B cell (primary cell): ENCODE measurements at regions not wholly inside any gene's neighbourhood (a gene's known extent, or its start where the extent isn't known, plus 50 kb on each side); places are given as distances from the start of the nearest gene placed in this dataset.

ENCODE experiments used
- ATAC-seq: fragments of 200-7000 bp; cut with Tn5 transposase; one replicate; pipeline ENCODE4 v1.10.0; 2021; ENCODE audit warnings: low read depth, mild to moderate bottlenecking, moderate number of reproducible peaks, moderate library complexity
- CTCF ChIA-PET: fragments of 350-600 bp; sonication (Branson Sonifier 250); formaldehyde crosslinking; loops from one replicate; lab custom pipeline; 2021; ENCODE audit warnings: antibody characterized with exemption, inconsistent platforms; lab: Charles Lee
- POLR2A ChIA-PET: fragments of 350-600 bp; sonication (Branson Sonifier 250); formaldehyde crosslinking; loops from one replicate; lab custom pipeline; 2021; ENCODE audit warnings: antibody characterized with exemption; lab: Charles Lee
- DNase-seq: peaks from one replicate; pipeline ENCODE4 v3.0.0; 2013
- H2AFZ ChIP-seq: 2 replicates; pipeline ENCODE4 v1.6.1; 2012; ENCODE audit warnings: mild to moderate bottlenecking, low read depth, low read length; ENCODE audit not compliant: insufficient read depth, poor library complexity, severe bottlenecking
- H3K27ac ChIP-seq, 2 donors: 1 replicate in 1 of 2; 2 replicates in 1 of 2; pipeline ENCODE4 v1.5.1; 2012 to 2013; ENCODE audit warnings: low read length in 2 of 2, mild to moderate bottlenecking in 2 of 2, moderate library complexity in 1 of 2
- H3K27me3 ChIP-seq, 4 experiments: fragments of 200-600 bp in 1 of 4; sonication (generic) in 1 of 4; replicated peaks in 1 of 4; 1 replicate in 2 of 4; 2 replicates in 2 of 4; pipeline versions ENCODE4 v1.6.1 to v1.7.0; 2013 to 2016; ENCODE audit warnings: low read length in 3 of 4, mild to moderate bottlenecking in 2 of 4, mixed read lengths in 1 of 4, moderate library complexity in 1 of 4; ENCODE audit not compliant: insufficient read depth in 4 of 4, control insufficient read depth in 3 of 4; ENCODE audit errors: control extremely low read depth in 1 of 4
- H3K36me3 ChIP-seq, 2 experiments: replicated peaks in 1 of 2; 1 replicate in 1 of 2; 2 replicates in 1 of 2; pipeline versions ENCODE4 v1.6.1 to v1.7.1; 2013; ENCODE audit warnings: low read length in 1 of 2; ENCODE audit not compliant: insufficient read depth in 2 of 2, control insufficient read depth in 1 of 2; ENCODE audit errors: control extremely low read depth in 1 of 2, extremely low read depth in 1 of 2
- H3K4me1 ChIP-seq, 2 donors: fragments of 200-600 bp in 1 of 2; sonication (generic) in 1 of 2; 1 replicate in 1 of 2; 2 replicates in 1 of 2; pipeline versions ENCODE4 v1.5.1 to v1.6.1; 2013 to 2017; ENCODE audit warnings: low read length in 2 of 2; ENCODE audit not compliant: control insufficient read depth in 2 of 2, insufficient read depth in 2 of 2
- H3K4me2 ChIP-seq: replicated peaks from 2 replicates; pipeline ENCODE3; 2012; ENCODE audit warnings: mild to moderate bottlenecking, low read depth, low read length; ENCODE audit not compliant: poor library complexity, severe bottlenecking
- H3K4me3 ChIP-seq, 5 experiments: fragments of 200-600 bp in 1 of 5; sonication (generic) in 1 of 5; 1 replicate in 3 of 5; 2 replicates in 2 of 5; pipeline versions ENCODE4 v1.5.1 to v1.7.0; 2011 to 2016; ENCODE audit warnings: low read length in 4 of 5, mild to moderate bottlenecking in 4 of 5, low read depth in 2 of 5, control low read depth in 1 of 5, moderate library complexity in 1 of 5; ENCODE audit not compliant: insufficient read depth in 1 of 5; ENCODE audit errors: control extremely low read depth in 1 of 5, extremely low read depth in 1 of 5
- H3K79me2 ChIP-seq: fragments of 200-600 bp; sonication (generic); one replicate; pipeline ENCODE4 v1.6.0; 2016; ENCODE audit warnings: low read length; ENCODE audit not compliant: control insufficient read depth, insufficient read depth
- H3K9ac ChIP-seq: fragments of 200-600 bp; sonication (generic); 2 replicates; pipeline ENCODE4 v1.6.1; 2017; ENCODE audit warnings: mild to moderate bottlenecking, low read length, moderate library complexity
- H3K9me3 ChIP-seq, 3 donors: one replicate each; pipeline versions ENCODE4 v1.6.1 to v1.7.1; 2013; ENCODE audit warnings: low read length in 2 of 3; ENCODE audit not compliant: control insufficient read depth in 2 of 3, insufficient read depth in 1 of 3; ENCODE audit errors: control extremely low read depth in 1 of 3
- H4K20me1 ChIP-seq: 2 replicates; pipeline ENCODE4 v1.6.0; 2012; ENCODE audit warnings: mild to moderate bottlenecking, low read length; ENCODE audit not compliant: insufficient read depth, control insufficient read depth, poor library complexity, severe bottlenecking
- H3K27ac Mint-ChIP-seq: one replicate; pipeline ENCODE4 v1.8.0; 2021; ENCODE audit warnings: mixed read lengths
- H3K27me3 Mint-ChIP-seq: one replicate; pipeline ENCODE4 v1.8.0; 2021; ENCODE audit warnings: mixed read lengths
- H3K4me1 Mint-ChIP-seq: one replicate; pipeline ENCODE4 v1.8.0; 2021; ENCODE audit warnings: mixed read lengths
- H3K4me3 Mint-ChIP-seq: one replicate; pipeline ENCODE4 v1.8.0; 2021; ENCODE audit warnings: mixed read lengths
- H3K9me3 Mint-ChIP-seq: one replicate; pipeline ENCODE4 v1.8.0; 2022; ENCODE audit warnings: mixed read lengths; ENCODE audit not compliant: insufficient read depth
- CTCF ChIP-seq: fragments of 200-600 bp; IDR thresholded peaks from one replicate; pipeline ENCODE4 v1.8.0; 2022; ENCODE audit warnings: antibody characterized with exemption, mild to moderate bottlenecking
- EZH2 ChIP-seq: IDR thresholded peaks from 2 replicates; pipeline ENCODE4 v1.6.1; 2012; ENCODE audit warnings: borderline replicate concordance, low read depth, mild to moderate bottlenecking, moderate library complexity, low read length; ENCODE audit not compliant: insufficient read depth, poor library complexity, severe bottlenecking
- WGBS: methylation state at CpG from one replicate; pipeline ENCODE4 v1.1.5; 2013; ENCODE audit warnings: missing lambda C conversion rate; ENCODE audit not compliant: insufficient coverage; 5-methylcytosine and 5-hydroxymethylcytosine counted together
- intact Hi-C: fragments of 100-400 bp; cut with micrococcal nuclease; formaldehyde crosslinking; loops from one replicate; pipeline ENCODE4 v1.10.0; 2022

GRCh38 chr1:184909019-184909418 lies 65.3 kb downstream of the NIBAN1 start:
- Histone ChIP-seq H3K36me3 (no peaks in the 10 kb centered on the region), H3K79me2 (no peaks in the 10 kb centered on the region), H3K4me1 (peaks cover 4 to 9% of the 10 kb centered on the region in 2 donors), H4K20me1 (no peaks in the 10 kb centered on the region), H3K27ac (no peak overlapping the region), H3K9me3 (peaks cover 0 to 6% (median 0%) of the 10 kb centered on the region in 3 donors), H3K9ac (no peak overlapping the region), H3K27me3 (no peaks in the 10 kb centered on the region), H3K4me2 (no peak overlapping the region), H3K4me3 (no peak overlapping the region), H2AFZ (no peak overlapping the region)
- Mint-ChIP-seq H3K9me3 (no peaks in the 10 kb centered on the region), H3K27me3 (no peaks in the 10 kb centered on the region), H3K4me1 (peaks cover 10% of the 10 kb centered on the region), H3K27ac (no peak overlapping the region), H3K4me3 (no peak overlapping the region)
- intact Hi-C loops, result no loop called here
- ChIA-PET POLR2A (no interaction called here), CTCF (no interaction called here)
- ATAC-seq (no peak), DNase-seq (no peak)
- TF ChIP-seq CTCF, result no peak
- no peak for TF ChIP-seq EZH2

GRCh38 chr1:184908506-184908905 lies 65.8 kb downstream of the NIBAN1 start:
- Histone ChIP-seq H4K20me1 (no peaks in the 10 kb centered on the region), H3K79me2 (no peaks in the 10 kb centered on the region), H2AFZ (no peak overlapping the region), H3K27me3 (no peaks in the 10 kb centered on the region), H3K9me3 (peaks cover 0 to 6% (median 0%) of the 10 kb centered on the region in 3 donors), H3K4me3 (no peak overlapping the region), H3K4me1 (peaks cover 4 to 9% of the 10 kb centered on the region in 2 donors), H3K4me2 (no peak overlapping the region), H3K9ac (no peak overlapping the region), H3K36me3 (no peaks in the 10 kb centered on the region), H3K27ac (no peak overlapping the region)
- Mint-ChIP-seq H3K9me3 (no peaks in the 10 kb centered on the region), H3K27ac (no peak overlapping the region), H3K4me3 (no peak overlapping the region), H3K27me3 (no peaks in the 10 kb centered on the region), H3K4me1 (peaks cover 10% of the 10 kb centered on the region)
- DNase-seq, result no peak
- CTCF ChIA-PET, result no interaction called here
- WGBS, result no CpG with 5 or more reads among the region's 2 CpGs
- ATAC-seq, result no peak
- POLR2A ChIA-PET, result no interaction called here
- TF ChIP-seq CTCF (no peak), EZH2 (no peak)
- intact Hi-C loops, result no loop called here
